SIG-M5 treated with dmso at 0.1 percent for 504 hours (cell line): ENCODE measurements at regions not wholly inside any gene's neighbourhood (a gene's known extent, or its start where the extent isn't known, plus 50 kb on each side); places are given as distances from the start of the nearest gene placed in this dataset.
"Not testable (repeated sequence)": the region's sequence is repeated elsewhere in the genome, so short reads cannot be mapped to it uniquely, and the experiment has no call there.

Source experiments
- DNase-seq: peaks from one replicate; lab custom pipeline; 2025; ENCODE audit not compliant: unreplicated experiment; lab: John Stamatoyannopoulos, UW

DNA sequence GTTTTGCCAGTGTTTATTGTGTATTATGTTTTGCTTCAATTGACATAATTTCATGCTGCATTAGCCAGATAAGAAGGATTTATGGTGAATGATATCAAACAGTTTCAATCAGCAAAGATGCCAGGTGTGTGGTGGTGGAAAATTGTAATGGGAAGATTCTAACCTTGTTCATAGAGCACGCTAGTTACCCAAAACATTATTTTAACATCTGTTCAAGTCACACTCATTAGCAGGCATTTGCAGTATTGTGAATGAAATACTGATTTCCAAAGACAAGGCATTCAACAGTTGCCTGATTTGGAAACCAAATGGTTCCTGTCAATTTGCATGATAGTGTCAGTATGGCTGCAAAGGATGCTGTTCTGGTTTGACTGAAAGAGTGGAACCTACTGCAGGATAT, 129.7 kb downstream of the EPC1 start:
- DNase-seq = no peak

DNA sequence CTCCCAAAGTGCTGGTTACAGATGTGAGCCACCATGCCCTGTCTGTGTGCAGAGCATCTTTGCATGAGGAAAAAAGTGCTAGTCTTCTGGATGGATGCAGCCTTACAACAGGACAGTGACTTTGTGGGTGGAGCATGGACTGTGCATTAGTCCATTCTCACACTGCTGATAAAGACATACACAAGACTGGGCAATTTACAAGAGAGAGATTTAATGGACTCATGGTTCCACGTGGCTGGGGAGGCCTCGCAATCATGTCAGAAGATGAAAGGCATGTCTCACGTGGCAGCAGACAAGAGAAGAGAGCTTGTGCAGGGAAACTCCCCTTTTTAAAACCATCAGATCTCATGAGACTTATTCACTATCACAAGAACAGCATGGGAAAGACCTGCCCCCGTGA, 133.1 kb downstream of the EPC1 start:
- not testable (repeated sequence) for DNase-seq

DNA sequence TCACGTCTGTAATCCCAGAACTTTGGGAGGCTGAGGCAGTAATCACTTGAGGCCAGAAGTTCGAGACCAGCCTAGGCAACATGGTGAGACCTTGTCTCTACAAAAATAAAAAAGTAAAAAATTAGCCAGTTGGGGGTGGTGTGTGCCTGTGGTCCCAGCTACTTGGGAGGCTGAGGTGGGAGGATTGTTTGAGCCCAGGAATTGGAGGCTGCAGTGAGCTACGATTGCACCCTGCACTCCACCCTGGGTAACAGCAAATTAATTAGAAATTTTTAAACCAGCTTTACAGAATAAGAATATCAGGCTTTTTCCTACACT, 136.0 kb downstream of the EPC1 start:
- no peak for DNase-seq

DNA sequence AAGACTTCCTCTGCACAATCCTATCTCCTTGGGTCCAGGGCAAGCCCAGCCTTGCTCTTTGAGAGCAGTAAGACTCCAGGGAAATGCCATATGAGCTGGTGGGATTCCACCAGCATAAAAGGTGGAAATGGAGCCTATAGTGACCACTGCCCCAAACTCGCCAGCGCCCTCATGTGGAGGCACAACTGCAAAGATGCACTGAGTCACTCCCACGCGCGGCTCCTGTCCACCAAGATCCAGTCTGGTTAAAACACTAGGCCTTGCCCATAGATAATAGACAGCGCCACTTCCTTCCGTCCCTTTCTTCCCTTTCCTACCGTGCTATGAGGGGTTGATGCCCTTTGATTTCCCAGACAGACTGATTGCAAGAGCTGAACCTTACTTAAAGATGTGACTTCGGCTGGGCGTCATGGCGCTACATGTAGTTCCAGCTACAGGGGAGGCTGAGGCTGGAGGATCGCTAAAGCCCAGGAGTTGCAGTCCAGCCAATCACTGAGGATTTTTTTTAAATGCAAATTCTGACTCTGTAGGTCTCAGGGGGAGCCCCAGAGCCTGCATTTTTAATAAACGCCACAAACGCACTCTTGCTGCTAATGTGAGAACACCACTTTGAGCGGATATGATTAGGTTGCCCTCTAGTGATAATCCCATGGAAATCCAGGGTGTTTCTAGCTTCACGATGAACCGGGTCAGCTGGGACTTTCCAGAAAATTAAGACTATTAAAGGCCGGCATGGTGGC, 136.5 kb downstream of the EPC1 start:
- DNase-seq = peak; percentile 58

DNA sequence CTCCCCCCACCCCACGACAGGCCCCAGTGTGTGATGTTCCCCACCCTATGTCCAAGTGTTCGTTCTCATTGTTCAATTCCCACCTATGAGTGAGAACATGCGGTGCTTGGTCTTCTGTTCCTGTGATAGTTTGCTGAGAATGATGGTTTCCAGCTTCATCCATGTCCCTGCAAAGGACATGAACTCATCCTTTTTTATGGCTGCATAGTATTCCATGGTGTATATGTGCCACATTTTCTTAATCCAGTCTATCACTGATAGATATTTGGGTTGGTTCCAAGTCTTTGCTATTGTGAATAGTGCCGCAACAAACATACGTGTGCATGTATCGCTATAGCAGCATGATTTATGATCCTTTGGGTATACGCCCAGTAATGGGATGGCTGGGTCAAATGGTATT, 139.0 kb downstream of the EPC1 start:
- not testable (repeated sequence) for DNase-seq

GRCh38 chr10:32207544-32207943, 139.4 kb downstream of the EPC1 start:
- peak; percentile 48 for DNase-seq

DNA sequence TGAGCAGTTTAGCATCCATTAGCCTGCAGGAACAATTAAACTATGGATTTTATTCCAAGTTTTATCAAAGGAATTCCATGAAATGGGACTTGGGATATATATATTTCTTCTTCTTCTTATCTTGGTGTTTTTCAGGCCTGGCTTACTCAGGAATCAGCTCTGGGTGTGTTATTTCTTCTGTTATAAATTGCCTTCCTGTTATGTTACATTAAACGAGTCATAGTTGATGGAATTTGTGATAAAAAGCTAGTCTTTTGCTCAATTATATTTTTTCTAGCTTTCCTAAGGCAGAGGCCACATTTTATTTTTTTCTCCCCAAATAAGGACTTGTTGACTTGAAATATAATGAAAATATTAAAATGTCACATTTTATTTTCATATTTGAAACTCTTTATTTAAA, 141.3 kb downstream of the EPC1 start:
- no peak for DNase-seq

DNA sequence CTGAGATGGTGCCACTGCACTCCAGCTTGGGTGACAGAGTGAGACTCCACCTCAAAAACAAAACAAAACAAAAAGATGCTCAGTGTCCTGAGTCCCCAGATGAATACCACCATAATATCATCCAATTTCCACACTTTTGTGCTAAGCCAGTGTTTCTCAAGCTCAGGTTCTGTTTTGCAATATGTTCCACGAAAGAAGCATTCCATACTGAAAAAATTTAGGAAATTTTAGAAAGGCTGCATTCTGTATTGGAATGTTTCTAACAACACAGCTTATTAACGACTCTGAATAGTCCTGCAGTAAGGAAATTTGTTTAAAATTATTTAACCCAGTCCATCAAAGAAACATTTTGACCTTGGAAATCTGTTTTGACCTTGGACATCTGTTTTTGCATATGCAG, 142.4 kb downstream of the EPC1 start:
- no peak for DNase-seq

GRCh38 chr10:32199714-32200394, 143.6 kb upstream of the KIF5B start:
- peak; percentile 83 for DNase-seq

- no peak for DNase-seq
Observed at GRCh38 chr10:32197423-32197822, 141.2 kb upstream of the KIF5B start.

- peak; percentile 52 for DNase-seq
Observed at GRCh38 chr10:32190890-32191491, 134.8 kb upstream of the KIF5B start.

DNA sequence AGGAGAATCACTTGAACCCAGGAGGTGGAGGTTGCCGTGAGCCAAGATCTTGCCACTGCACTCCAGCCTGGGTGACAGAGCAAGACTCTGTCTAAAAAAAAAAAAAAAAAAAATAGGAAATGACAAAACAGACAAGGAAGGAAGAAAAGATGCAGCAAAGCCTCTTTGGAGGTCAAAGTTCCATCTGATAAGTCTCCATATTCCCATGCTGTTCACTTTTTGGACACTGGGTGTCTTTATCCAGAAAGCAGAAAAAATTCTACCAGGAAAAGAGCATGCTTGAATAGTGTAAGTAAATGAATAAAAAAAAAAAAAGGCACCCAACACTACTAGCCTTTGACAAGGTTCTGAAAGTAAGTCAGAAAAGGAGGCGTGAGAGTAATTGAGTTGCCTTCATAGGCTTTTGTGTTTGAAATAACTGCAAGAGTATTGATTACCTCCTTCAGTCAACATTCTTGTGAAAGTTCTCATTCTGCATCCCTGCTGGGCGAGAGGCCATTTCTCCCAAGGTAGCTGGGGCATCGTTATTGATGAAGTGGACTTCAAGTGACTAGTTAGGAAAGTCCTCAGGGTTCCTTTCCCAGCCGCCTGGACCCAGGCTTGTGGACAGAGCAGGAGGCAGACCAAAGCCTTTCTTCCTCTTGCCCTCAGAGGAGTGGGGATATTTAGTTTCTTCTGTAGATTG, 133.3 kb upstream of the KIF5B start:
- DNase-seq = peak; percentile 53

GRCh38 chr10:32188601-32189000, 132.4 kb upstream of the KIF5B start:
- not testable (repeated sequence) for DNase-seq

- no peak for DNase-seq
Observed at GRCh38 chr10:32187686-32188085, 131.5 kb upstream of the KIF5B start.

DNA sequence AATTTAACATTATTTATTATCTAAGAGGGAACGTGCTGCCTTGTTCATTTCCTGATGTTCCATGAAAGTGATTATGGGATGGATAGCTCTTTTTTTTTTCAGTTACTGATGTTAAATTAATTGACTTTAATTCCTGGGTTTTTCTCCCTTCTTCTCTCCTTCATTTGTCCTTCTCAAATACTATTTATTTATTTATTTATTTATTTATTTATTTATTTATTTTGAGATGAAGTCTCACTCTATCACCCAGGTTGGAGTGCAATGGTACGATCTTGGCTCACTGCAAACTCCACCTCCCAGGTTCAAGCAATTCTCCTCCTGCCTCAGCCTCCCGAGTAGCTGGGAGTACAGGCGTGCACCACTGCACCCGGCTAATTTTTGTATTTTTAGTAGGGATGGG, 127.4 kb upstream of the KIF5B start:
- DNase-seq = not testable (repeated sequence)

DNA sequence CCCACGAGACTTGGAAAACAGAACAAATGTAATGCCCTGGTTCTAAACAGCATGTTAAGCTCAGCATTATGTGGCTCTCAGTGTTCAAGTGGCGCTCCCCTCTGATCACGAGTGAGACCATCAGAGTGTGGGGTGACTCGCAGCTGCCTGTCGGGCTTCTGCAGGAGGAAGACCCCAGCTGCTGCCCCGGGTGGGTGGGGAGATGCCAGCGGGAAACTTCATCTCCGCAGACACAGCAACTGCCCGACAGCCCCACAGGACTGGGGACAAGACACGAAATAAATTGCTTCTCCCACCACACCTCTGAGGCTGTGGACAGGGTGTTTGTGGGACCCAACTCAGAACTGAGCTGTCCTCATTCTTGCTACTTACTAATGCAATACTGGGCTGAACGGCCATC, 126.3 kb upstream of the KIF5B start:
- no peak for DNase-seq

GRCh38 chr10:32180390-32181280, 124.4 kb upstream of the KIF5B start:
- DNase-seq = no peak

DNA sequence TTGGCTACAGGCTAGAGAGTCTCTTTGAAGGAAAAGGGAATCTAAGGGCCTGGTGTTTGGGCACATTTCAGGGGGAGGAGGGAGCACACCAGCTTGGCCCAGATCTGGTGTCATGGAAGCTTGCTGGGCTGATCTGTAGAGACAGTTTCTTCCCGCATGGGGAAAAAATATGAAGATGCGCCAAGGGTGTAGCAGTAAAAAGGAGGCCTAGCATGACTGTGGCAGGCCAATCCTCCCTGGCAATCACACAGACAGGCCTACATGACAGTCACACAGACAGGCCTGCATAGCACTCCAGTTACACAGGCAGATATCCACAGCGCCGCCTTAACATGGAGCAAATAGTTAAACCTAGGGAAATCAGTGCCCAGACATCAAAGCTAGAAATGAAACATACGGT, 123.6 kb upstream of the KIF5B start:
- DNase-seq = no peak

GRCh38 chr10:32177594-32177993, 121.4 kb upstream of the KIF5B start:
- DNase-seq = not testable (repeated sequence)

DNA sequence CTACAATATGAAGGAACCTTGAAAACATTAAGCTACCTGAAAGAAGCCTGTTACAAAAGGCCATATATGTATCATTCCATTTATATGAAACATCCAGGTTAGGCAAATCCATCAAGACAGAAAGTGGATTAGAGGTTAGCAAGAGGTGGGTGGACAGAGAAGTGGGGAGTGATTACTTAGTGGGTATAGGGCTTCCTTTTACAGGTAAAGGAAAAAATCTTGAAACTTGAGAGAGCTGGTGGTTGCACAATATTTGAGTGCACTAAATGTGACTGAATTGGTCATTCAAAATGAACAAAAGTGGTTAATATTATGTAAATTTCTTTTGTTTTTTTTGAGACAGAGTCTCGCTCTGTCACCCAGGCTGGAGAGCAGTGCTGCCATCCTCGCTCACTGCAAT, 119.4 kb upstream of the KIF5B start:
- DNase-seq = no peak

GRCh38 chr10:32174349-32174893, 118.2 kb upstream of the KIF5B start:
- no peak for DNase-seq
